ENCODE measurements at regions not wholly inside any gene's neighbourhood (a gene's known extent, or its start where the extent isn't known, plus 50 kb on each side); places are given as distances from the start of the nearest gene placed in this dataset.

DNA sequence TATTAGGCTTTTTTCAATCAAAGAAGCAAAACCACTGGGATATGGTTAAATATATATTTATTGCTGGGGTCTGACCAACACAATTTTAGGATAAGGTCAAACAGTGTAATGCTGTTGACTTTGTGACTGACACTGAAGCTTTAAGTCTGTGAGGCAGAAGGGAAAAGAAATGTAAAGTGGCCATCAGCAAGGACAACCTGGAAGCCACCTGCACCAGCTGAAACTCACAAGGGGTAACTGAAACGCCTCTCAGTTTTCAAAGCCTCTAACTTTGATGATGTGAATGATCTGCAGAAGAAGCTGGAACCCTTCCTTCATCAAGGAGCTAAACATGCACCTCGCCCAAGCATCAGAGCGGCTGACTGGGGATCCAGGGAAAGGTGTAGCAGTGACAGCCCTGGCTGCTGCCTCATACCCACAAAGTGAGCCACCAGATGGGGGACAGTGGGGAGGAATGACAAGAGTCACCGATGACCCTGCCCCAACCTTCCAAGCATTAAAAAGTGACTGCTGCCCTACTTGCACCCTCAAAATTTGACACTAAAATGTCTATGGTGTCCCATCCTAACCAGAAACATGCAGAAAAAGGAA lies 284.9 kb upstream of the CNTNAP2 start:
- TF ChIP-seq, protein P1, sequence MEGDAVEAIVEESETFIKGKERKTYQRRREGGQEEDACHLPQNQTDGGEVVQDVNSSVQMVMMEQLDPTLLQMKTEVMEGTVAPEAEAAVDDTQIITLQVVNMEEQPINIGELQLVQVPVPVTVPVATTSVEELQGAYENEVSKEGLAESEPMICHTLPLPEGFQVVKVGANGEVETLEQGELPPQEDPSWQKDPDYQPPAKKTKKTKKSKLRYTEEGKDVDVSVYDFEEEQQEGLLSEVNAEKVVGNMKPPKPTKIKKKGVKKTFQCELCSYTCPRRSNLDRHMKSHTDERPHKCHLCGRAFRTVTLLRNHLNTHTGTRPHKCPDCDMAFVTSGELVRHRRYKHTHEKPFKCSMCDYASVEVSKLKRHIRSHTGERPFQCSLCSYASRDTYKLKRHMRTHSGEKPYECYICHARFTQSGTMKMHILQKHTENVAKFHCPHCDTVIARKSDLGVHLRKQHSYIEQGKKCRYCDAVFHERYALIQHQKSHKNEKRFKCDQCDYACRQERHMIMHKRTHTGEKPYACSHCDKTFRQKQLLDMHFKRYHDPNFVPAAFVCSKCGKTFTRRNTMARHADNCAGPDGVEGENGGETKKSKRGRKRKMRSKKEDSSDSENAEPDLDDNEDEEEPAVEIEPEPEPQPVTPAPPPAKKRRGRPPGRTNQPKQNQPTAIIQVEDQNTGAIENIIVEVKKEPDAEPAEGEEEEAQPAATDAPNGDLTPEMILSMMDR (IDR thresholded peaks at IDR 0.05; ENCODE audit: poor library complexity, severe bottlenecking) = no peak
- TF ChIP-seq RAD21 (conservative IDR thresholded peaks at IDR 0.05) (no peak), EP300 (conservative IDR thresholded peaks at IDR 0.05; ENCODE audit: poor library complexity, severe bottlenecking) (no peak), POLR2AphosphoS5 (IDR thresholded peaks at IDR 0.05) (no peak), SMC3 (conservative IDR thresholded peaks at IDR 0.05; ENCODE audit: poor library complexity) (no peak)
- TF ChIP-seq, protein P2, sequence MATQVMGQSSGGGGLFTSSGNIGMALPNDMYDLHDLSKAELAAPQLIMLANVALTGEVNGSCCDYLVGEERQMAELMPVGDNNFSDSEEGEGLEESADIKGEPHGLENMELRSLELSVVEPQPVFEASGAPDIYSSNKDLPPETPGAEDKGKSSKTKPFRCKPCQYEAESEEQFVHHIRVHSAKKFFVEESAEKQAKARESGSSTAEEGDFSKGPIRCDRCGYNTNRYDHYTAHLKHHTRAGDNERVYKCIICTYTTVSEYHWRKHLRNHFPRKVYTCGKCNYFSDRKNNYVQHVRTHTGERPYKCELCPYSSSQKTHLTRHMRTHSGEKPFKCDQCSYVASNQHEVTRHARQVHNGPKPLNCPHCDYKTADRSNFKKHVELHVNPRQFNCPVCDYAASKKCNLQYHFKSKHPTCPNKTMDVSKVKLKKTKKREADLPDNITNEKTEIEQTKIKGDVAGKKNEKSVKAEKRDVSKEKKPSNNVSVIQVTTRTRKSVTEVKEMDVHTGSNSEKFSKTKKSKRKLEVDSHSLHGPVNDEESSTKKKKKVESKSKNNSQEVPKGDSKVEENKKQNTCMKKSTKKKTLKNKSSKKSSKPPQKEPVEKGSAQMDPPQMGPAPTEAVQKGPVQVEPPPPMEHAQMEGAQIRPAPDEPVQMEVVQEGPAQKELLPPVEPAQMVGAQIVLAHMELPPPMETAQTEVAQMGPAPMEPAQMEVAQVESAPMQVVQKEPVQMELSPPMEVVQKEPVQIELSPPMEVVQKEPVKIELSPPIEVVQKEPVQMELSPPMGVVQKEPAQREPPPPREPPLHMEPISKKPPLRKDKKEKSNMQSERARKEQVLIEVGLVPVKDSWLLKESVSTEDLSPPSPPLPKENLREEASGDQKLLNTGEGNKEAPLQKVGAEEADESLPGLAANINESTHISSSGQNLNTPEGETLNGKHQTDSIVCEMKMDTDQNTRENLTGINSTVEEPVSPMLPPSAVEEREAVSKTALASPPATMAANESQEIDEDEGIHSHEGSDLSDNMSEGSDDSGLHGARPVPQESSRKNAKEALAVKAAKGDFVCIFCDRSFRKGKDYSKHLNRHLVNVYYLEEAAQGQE (IDR thresholded peaks at IDR 0.05; ENCODE audit: borderline replicate concordance) = no peak

All from neural cell (in vitro differentiated cells).